ENCODE measurements at regions not wholly inside any gene's neighbourhood (a gene's known extent, or its start where the extent isn't known, plus 50 kb on each side); places are given as distances from the start of the nearest gene placed in this dataset.
"Not testable (repeated sequence)": the region's sequence is repeated elsewhere in the genome, so short reads cannot be mapped to it uniquely, and the experiment has no call there.

DNA sequence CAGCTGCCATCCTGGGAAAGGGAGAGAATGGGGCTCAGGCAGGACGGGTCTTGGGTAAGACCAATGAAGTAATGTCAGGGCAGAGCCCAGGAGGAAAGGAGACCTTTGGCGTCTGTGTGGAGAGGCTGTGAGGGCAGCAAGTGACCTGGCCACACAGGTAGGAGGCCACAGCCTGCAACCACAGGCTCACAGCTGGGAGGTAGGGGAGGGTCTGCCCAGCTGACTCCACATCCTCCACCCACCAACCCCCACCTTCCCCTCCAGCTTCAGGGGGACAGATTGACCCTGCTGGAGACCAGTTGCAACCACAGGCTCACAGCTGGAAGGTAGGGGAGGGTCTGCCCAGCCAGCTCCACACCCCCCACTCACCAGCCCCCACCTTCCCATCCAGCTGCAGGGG, 262.2 kb upstream of the TCERG1L start:
- Mint-ChIP-seq H3K27me3 (ENCODE audit: insufficient read depth) (no peaks in the 10 kb centered on the region), H3K4me3 (no peak overlapping the region), H3K36me3 (ENCODE audit: low read depth) (no peaks in the 10 kb centered on the region), H3K27ac (no peak overlapping the region), H3K4me1 (ENCODE audit: low read depth) (no peaks in the 10 kb centered on the region), H3K9me3 (no peaks in the 10 kb centered on the region)
- intact Hi-C loops (cut with micrococcal nuclease): no loop called here
- DNase-seq (ENCODE audit: low spot score): no peak

- no peaks in the 10 kb centered on the region for H3K9me3 Mint-ChIP-seq
- intact Hi-C loops (cut with micrococcal nuclease): no loop called here
- H3K27ac Mint-ChIP-seq: no peak overlapping the region
- no peaks in the 10 kb centered on the region for H3K27me3 Mint-ChIP-seq (ENCODE audit: insufficient read depth)
- no peak overlapping the region for H3K4me3 Mint-ChIP-seq
- no peak for DNase-seq (ENCODE audit: low spot score)
- no peaks in the 10 kb centered on the region for H3K4me1 Mint-ChIP-seq (ENCODE audit: low read depth)
- H3K36me3 Mint-ChIP-seq (ENCODE audit: low read depth): no peaks in the 10 kb centered on the region
Observed at GRCh38 chr10:131574363-131574706, 262.8 kb upstream of the TCERG1L start.

GRCh38 chr10:131574707-131575430, 263.3 kb upstream of the TCERG1L start:
- Mint-ChIP-seq H3K4me3 (no peak overlapping the region), H3K27me3 (ENCODE audit: insufficient read depth) (no peaks in the 10 kb centered on the region), H3K4me1 (ENCODE audit: low read depth) (no peaks in the 10 kb centered on the region), H3K9me3 (no peaks in the 10 kb centered on the region), H3K27ac (no peak overlapping the region), H3K36me3 (ENCODE audit: low read depth) (no peaks in the 10 kb centered on the region)
- intact Hi-C loops (cut with micrococcal nuclease): no loop called here
- no peak for DNase-seq (ENCODE audit: low spot score)

DNA sequence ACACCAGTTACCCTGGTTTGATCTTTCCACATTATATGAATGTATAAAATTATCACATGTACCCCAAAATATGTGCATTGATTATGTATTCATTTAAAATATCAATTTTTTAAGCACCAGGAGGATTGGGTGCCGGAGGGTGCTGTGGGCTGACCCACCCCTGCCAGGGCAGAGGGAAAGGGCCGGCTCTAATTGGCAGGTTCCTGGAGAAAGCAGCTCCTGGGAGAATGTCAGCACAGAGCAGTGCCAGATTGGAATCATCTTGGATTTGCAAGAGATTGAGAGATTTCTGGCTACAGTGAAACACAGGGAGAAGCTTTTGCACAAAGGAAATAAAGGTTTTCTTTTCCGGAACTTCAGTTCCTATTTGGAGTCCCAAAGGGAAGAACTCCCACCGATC, 264.4 kb upstream of the TCERG1L start:
- Mint-ChIP-seq H3K36me3 (ENCODE audit: low read depth) (no peaks in the 10 kb centered on the region), H3K4me3 (no peak overlapping the region), H3K4me1 (ENCODE audit: low read depth) (no peaks in the 10 kb centered on the region), H3K9me3 (no peaks in the 10 kb centered on the region), H3K27me3 (ENCODE audit: insufficient read depth) (no peaks in the 10 kb centered on the region), H3K27ac (no peak overlapping the region)
- intact Hi-C loops (cut with micrococcal nuclease): no loop called here
- no peak for DNase-seq (ENCODE audit: low spot score)

DNA sequence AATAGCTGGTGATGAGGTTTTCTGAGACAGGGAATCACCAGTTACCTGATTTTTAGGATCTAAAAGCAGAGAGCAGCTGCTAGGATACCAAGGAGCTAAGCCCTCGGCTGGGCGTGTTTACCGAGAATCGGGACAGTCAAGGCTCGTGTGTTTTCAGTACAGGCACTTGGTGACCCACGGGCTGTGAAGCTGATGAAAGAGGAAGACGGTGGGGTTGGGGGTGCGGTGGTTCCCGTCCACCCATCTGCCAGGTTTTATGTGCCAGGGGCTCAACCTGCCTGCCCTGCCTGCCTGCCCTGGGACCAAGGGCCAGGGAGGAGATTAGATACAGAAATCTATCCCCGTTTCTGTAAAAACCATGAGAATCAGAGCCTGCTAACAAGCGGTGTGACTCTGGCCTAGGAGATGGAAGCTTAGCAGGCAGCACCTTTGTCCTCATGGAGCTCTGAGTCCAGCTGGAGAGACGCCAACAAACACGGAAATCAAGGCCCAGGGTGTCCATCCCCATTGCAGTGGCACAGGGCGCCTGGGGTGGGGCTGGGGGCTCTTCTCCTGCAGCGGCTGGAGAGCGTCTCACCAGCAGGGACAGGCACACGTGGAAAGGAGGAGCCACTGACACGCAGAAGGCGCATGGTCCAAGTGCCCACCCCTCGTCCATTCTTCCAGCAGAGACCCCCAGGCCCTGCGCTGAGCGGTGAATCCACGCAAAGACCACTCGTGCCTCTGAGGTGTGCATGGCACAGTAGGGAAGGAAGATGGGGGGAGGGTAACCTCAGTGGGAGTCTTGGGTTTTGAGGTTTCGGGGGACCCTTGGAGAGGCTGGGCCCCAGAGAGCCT, 265.0 kb upstream of the TCERG1L start:
- Mint-ChIP-seq H3K27ac (no peak overlapping the region), H3K27me3 (ENCODE audit: insufficient read depth) (no peaks in the 10 kb centered on the region), H3K4me1 (ENCODE audit: low read depth) (no peaks in the 10 kb centered on the region), H3K4me3 (no peak overlapping the region), H3K36me3 (ENCODE audit: low read depth) (no peaks in the 10 kb centered on the region), H3K9me3 (no peaks in the 10 kb centered on the region)
- intact Hi-C loops (cut with micrococcal nuclease): no loop called here
- DNase-seq (ENCODE audit: low spot score): no peak

DNA sequence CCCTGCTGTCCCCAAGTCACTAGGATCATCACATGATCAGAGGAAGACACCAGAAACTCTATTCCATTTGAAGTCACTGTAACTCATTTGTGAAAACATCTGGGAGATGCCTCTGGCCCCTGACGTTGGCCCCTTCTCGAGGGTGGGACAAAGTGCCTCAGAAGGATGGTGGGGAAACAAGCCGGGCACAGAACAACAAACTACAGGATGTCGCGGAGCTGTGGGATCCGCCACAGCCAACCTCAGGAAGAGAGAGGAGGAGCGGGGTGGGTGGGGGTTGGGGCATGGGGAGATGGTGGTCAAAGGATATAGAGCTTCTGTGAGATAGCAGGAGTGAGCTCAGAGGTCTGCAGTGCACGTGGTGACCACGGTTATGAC, 265.6 kb upstream of the TCERG1L start:
- no peak for DNase-seq (ENCODE audit: low spot score)
- Mint-ChIP-seq H3K27me3 (ENCODE audit: insufficient read depth) (no peaks in the 10 kb centered on the region), H3K4me1 (ENCODE audit: low read depth) (no peaks in the 10 kb centered on the region), H3K4me3 (no peak overlapping the region), H3K27ac (no peak overlapping the region), H3K9me3 (no peaks in the 10 kb centered on the region), H3K36me3 (ENCODE audit: low read depth) (no peaks in the 10 kb centered on the region)
- intact Hi-C loops (cut with micrococcal nuclease): no loop called here

- no peaks in the 10 kb centered on the region for H3K27me3 Mint-ChIP-seq (ENCODE audit: insufficient read depth)
- no peak for DNase-seq (ENCODE audit: low spot score)
- H3K36me3 Mint-ChIP-seq (ENCODE audit: low read depth): no peaks in the 10 kb centered on the region
- H3K27ac Mint-ChIP-seq: no peak overlapping the region
- intact Hi-C loops (cut with micrococcal nuclease): no loop called here
- no peak overlapping the region for H3K4me3 Mint-ChIP-seq
- H3K4me1 Mint-ChIP-seq (ENCODE audit: low read depth): no peaks in the 10 kb centered on the region
- no peaks in the 10 kb centered on the region for H3K9me3 Mint-ChIP-seq
Observed at GRCh38 chr10:131577786-131578471, 266.4 kb upstream of the TCERG1L start.

- intact Hi-C loops (cut with micrococcal nuclease): no loop called here
- H3K27me3 Mint-ChIP-seq (ENCODE audit: insufficient read depth): no peaks in the 10 kb centered on the region
- no peaks in the 10 kb centered on the region for H3K36me3 Mint-ChIP-seq (ENCODE audit: low read depth)
- no peak for DNase-seq (ENCODE audit: low spot score)
- no peaks in the 10 kb centered on the region for H3K9me3 Mint-ChIP-seq
- H3K4me3 Mint-ChIP-seq: no peak overlapping the region
- H3K4me1 Mint-ChIP-seq (ENCODE audit: low read depth): no peaks in the 10 kb centered on the region
- H3K27ac Mint-ChIP-seq: no peak overlapping the region
Observed at GRCh38 chr10:131578472-131578970, 267.0 kb upstream of the TCERG1L start.

GRCh38 chr10:131579251-131580071, 267.9 kb upstream of the TCERG1L start:
- Mint-ChIP-seq H3K4me1 (ENCODE audit: low read depth) (no peaks in the 10 kb centered on the region), H3K27me3 (ENCODE audit: insufficient read depth) (peaks cover 2% of the 10 kb centered on the region), H3K36me3 (ENCODE audit: low read depth) (no peaks in the 10 kb centered on the region), H3K27ac (no peak overlapping the region), H3K9me3 (no peaks in the 10 kb centered on the region), H3K4me3 (no peak overlapping the region)
- no peak for DNase-seq (ENCODE audit: low spot score)
- intact Hi-C loops (cut with micrococcal nuclease): no loop called here

GRCh38 chr10:131580076-131580652, 268.6 kb upstream of the TCERG1L start:
- Mint-ChIP-seq H3K9me3 (no peaks in the 10 kb centered on the region), H3K36me3 (ENCODE audit: low read depth) (no peaks in the 10 kb centered on the region), H3K4me3 (no peak overlapping the region), H3K4me1 (ENCODE audit: low read depth) (no peaks in the 10 kb centered on the region), H3K27me3 (ENCODE audit: insufficient read depth) (peaks cover 2% of the 10 kb centered on the region), H3K27ac (no peak overlapping the region)
- intact Hi-C loops (cut with micrococcal nuclease): no loop called here
- no peak for DNase-seq (ENCODE audit: low spot score)

- H3K27ac Mint-ChIP-seq: no peak overlapping the region
- H3K27me3 Mint-ChIP-seq (ENCODE audit: insufficient read depth): peaks cover 2% of the 10 kb centered on the region
- intact Hi-C loops (cut with micrococcal nuclease): no loop called here
- no peaks in the 10 kb centered on the region for H3K9me3 Mint-ChIP-seq
- no peaks in the 10 kb centered on the region for H3K36me3 Mint-ChIP-seq (ENCODE audit: low read depth)
- no peak for DNase-seq (ENCODE audit: low spot score)
- no peaks in the 10 kb centered on the region for H3K4me1 Mint-ChIP-seq (ENCODE audit: low read depth)
- H3K4me3 Mint-ChIP-seq: no peak overlapping the region
Observed at GRCh38 chr10:131580674-131581073, 269.2 kb upstream of the TCERG1L start.

GRCh38 chr10:131581547-131581946, 270.0 kb upstream of the TCERG1L start:
- H3K36me3 Mint-ChIP-seq (ENCODE audit: low read depth); H3K4me3 Mint-ChIP-seq; H3K4me1 Mint-ChIP-seq (ENCODE audit: low read depth); H3K27me3 Mint-ChIP-seq (ENCODE audit: insufficient read depth); DNase-seq (ENCODE audit: low spot score); H3K27ac Mint-ChIP-seq; intact Hi-C loops (cut with micrococcal nuclease); H3K9me3 Mint-ChIP-seq: not testable (repeated sequence)
